Skin of body (tissue), 1 donor: ENCODE measurements at regions not wholly inside any gene's neighbourhood (a gene's known extent, or its start where the extent isn't known, plus 50 kb on each side); places are given as distances from the start of the nearest gene placed in this dataset.
"Not testable (repeated sequence)": the region's sequence is repeated elsewhere in the genome, so short reads cannot be mapped to it uniquely, and the experiment has no call there.

ENCODE experiments used
- DNase-seq: peaks from one replicate; lab custom pipeline; 2025; lab: John Stamatoyannopoulos, UW

GRCh38 chr4:127015667-127016117, 617.1 kb upstream of the INTU start:
- DNase-seq: no peak

GRCh38 chr4:127018381-127018780, 614.4 kb upstream of the INTU start:
- peak; percentile 80 for DNase-seq

GRCh38 chr4:127020831-127021230, 611.9 kb upstream of the INTU start:
- DNase-seq: not testable (repeated sequence)

- no peak for DNase-seq
These were observed 596.5 kb upstream of the INTU start for GRCh38 chr4:127036296-127036695.

- no peak for DNase-seq
These were observed 586.9 kb upstream of the INTU start for GRCh38 chr4:127045861-127046260.

- DNase-seq: no peak
These were observed 584.8 kb upstream of the INTU start for GRCh38 chr4:127047930-127048329.

- DNase-seq: no peak
These were observed 584.2 kb upstream of the INTU start for GRCh38 chr4:127048376-127049044.

- no peak for DNase-seq
These were observed 583.2 kb upstream of the INTU start for GRCh38 chr4:127049526-127049925.

- DNase-seq: peak; percentile 38
These were observed 580.0 kb upstream of the INTU start for GRCh38 chr4:127052742-127053141.

GRCh38 chr4:127055357-127055756, 577.4 kb upstream of the INTU start:
- DNase-seq: no peak

- no peak for DNase-seq
These were observed 563.1 kb upstream of the INTU start for GRCh38 chr4:127069675-127070074.

GRCh38 chr4:127071443-127071842, 561.3 kb upstream of the INTU start:
- DNase-seq: no peak

GRCh38 chr4:127080141-127080540, 552.6 kb upstream of the INTU start:
- DNase-seq: peak; percentile 22

- DNase-seq: no peak
These were observed 551.7 kb upstream of the INTU start for GRCh38 chr4:127081041-127081440.

- DNase-seq: peak; percentile 53
These were observed 549.8 kb upstream of the INTU start for GRCh38 chr4:127082986-127083385.

GRCh38 chr4:127084666-127085065, 548.1 kb upstream of the INTU start:
- DNase-seq: no peak

- DNase-seq: peak; percentile 48
These were observed 535.7 kb upstream of the INTU start for GRCh38 chr4:127097061-127097460.

GRCh38 chr4:127102361-127102760, 530.4 kb upstream of the INTU start:
- no peak for DNase-seq

- DNase-seq: peak; percentile 53
These were observed 529.1 kb upstream of the INTU start for GRCh38 chr4:127103681-127104115.

GRCh38 chr4:127113844-127114362, 518.9 kb upstream of the INTU start:
- no peak for DNase-seq

- peak; percentile 19 for DNase-seq
These were observed 514.1 kb upstream of the INTU start for GRCh38 chr4:127118681-127119080.

GRCh38 chr4:127120441-127121090, 512.2 kb upstream of the INTU start:
- no peak for DNase-seq

- DNase-seq: no peak
These were observed 507.8 kb upstream of the INTU start for GRCh38 chr4:127124919-127125318.
